ENCODE measurements at regions not wholly inside any gene's neighbourhood (a gene's known extent, or its start where the extent isn't known, plus 50 kb on each side); places are given as distances from the start of the nearest gene placed in this dataset.

DNA sequence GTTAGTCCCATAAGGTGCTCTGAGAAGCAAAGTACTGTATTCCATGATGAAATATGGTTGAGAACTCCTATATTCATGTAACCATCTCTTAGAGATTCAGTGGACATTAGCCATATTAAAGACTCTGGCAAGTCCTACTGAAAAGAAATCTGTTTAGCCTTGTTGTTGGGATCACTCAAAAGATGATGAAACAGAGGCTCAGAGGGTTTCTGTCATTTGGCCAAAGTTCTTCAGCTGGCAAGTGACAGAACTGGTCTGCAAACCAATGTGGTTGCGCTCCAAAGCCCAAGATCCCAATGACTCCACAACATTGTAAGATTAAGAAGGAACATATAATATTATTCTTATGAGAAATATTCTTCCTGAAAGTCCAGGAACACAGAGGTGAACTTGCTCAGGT is 462.9 kb downstream of the ACTL7B start:
- Histone ChIP-seq H3K9ac (no peak overlapping the region), H3K27me3 (ENCODE audit: insufficient read depth, low read depth) (no peaks in the 10 kb centered on the region), H2AFZ (ENCODE audit: low read depth) (no peak overlapping the region), H3K27ac (no peak overlapping the region), H3K4me1 (ENCODE audit: low read depth, poor library complexity, severe bottlenecking) (no peaks in the 10 kb centered on the region), H3K36me3 (ENCODE audit: insufficient read depth) (no peaks in the 10 kb centered on the region), H3K4me3 (IDR thresholded peaks at IDR 0.05; ENCODE audit: insufficient read depth, low read depth, low read length) (no peak overlapping the region), H3K79me2 (ENCODE audit: insufficient read depth, low read depth) (no peaks in the 10 kb centered on the region), H4K20me1 (ENCODE audit: insufficient read depth) (no peaks in the 10 kb centered on the region), H3K4me2 (no peak overlapping the region)
- TF ChIP-seq, protein P1, sequence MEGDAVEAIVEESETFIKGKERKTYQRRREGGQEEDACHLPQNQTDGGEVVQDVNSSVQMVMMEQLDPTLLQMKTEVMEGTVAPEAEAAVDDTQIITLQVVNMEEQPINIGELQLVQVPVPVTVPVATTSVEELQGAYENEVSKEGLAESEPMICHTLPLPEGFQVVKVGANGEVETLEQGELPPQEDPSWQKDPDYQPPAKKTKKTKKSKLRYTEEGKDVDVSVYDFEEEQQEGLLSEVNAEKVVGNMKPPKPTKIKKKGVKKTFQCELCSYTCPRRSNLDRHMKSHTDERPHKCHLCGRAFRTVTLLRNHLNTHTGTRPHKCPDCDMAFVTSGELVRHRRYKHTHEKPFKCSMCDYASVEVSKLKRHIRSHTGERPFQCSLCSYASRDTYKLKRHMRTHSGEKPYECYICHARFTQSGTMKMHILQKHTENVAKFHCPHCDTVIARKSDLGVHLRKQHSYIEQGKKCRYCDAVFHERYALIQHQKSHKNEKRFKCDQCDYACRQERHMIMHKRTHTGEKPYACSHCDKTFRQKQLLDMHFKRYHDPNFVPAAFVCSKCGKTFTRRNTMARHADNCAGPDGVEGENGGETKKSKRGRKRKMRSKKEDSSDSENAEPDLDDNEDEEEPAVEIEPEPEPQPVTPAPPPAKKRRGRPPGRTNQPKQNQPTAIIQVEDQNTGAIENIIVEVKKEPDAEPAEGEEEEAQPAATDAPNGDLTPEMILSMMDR (conservative IDR thresholded peaks at IDR 0.05; ENCODE audit: low read depth, low read length), result no peak

GRCh38 chr9:108389056-108389455 is 466.7 kb downstream of the ACTL7B start:
- Histone ChIP-seq H3K27me3 (ENCODE audit: insufficient read depth, low read depth) (no peaks in the 10 kb centered on the region), H4K20me1 (ENCODE audit: insufficient read depth) (no peaks in the 10 kb centered on the region), H3K27ac (no peak overlapping the region), H3K4me2 (no peak overlapping the region), H3K36me3 (ENCODE audit: insufficient read depth) (no peaks in the 10 kb centered on the region), H3K4me1 (ENCODE audit: low read depth, poor library complexity, severe bottlenecking) (no peaks in the 10 kb centered on the region), H3K4me3 (IDR thresholded peaks at IDR 0.05; ENCODE audit: insufficient read depth, low read depth, low read length) (no peak overlapping the region), H3K79me2 (ENCODE audit: insufficient read depth, low read depth) (no peaks in the 10 kb centered on the region), H2AFZ (ENCODE audit: low read depth) (no peak overlapping the region), H3K9ac (no peak overlapping the region)
- TF ChIP-seq, protein P1 (conservative IDR thresholded peaks at IDR 0.05; ENCODE audit: low read depth, low read length), result no peak

- no peak overlapping the region for H3K27ac ChIP-seq
Observed at GRCh38 chr9:108386859-108387384, 468.9 kb downstream of the ACTL7B start.

GRCh38 chr9:108386032-108386431 is 469.8 kb downstream of the ACTL7B start:
- no peak overlapping the region for H3K4me3 ChIP-seq (IDR thresholded peaks at IDR 0.05; ENCODE audit: insufficient read depth, low read depth, low read length)
- H2AFZ ChIP-seq (ENCODE audit: low read depth), result no peak overlapping the region
- no peaks in the 10 kb centered on the region for H4K20me1 ChIP-seq (ENCODE audit: insufficient read depth)
- H3K27ac ChIP-seq, result no peak overlapping the region
- no peaks in the 10 kb centered on the region for H3K27me3 ChIP-seq (ENCODE audit: insufficient read depth, low read depth)
- H3K9ac ChIP-seq, result no peak overlapping the region
- no peaks in the 10 kb centered on the region for H3K4me1 ChIP-seq (ENCODE audit: low read depth, poor library complexity, severe bottlenecking)
- TF ChIP-seq, protein P1 (conservative IDR thresholded peaks at IDR 0.05; ENCODE audit: low read depth, low read length), result no peak
- no peaks in the 10 kb centered on the region for H3K79me2 ChIP-seq (ENCODE audit: insufficient read depth, low read depth)
- no peaks in the 10 kb centered on the region for H3K36me3 ChIP-seq (ENCODE audit: insufficient read depth)
- no peak overlapping the region for H3K4me2 ChIP-seq

More at GRCh38 chr9:108386859-108387384, 468.9 kb downstream of the ACTL7B start:
- Histone ChIP-seq H2AFZ (ENCODE audit: low read depth) (no peak overlapping the region), H3K27me3 (ENCODE audit: insufficient read depth, low read depth) (no peaks in the 10 kb centered on the region), H4K20me1 (ENCODE audit: insufficient read depth) (no peaks in the 10 kb centered on the region), H3K9ac (no peak overlapping the region), H3K4me2 (no peak overlapping the region), H3K4me1 (ENCODE audit: low read depth, poor library complexity, severe bottlenecking) (no peaks in the 10 kb centered on the region), H3K4me3 (IDR thresholded peaks at IDR 0.05; ENCODE audit: insufficient read depth, low read depth, low read length) (no peak overlapping the region), H3K79me2 (ENCODE audit: insufficient read depth, low read depth) (no peaks in the 10 kb centered on the region), H3K36me3 (ENCODE audit: insufficient read depth) (no peaks in the 10 kb centered on the region)
- TF ChIP-seq, protein P1 (conservative IDR thresholded peaks at IDR 0.05; ENCODE audit: low read depth, low read length), result no peak

Measured in KMS-11 (cell line).